ENCODE measurements at regions not wholly inside any gene's neighbourhood (a gene's known extent, or its start where the extent isn't known, plus 50 kb on each side); places are given as distances from the start of the nearest gene placed in this dataset.

GRCh38 chr11:119860561-119861094 is 131.6 kb upstream of the NECTIN1 start:
- no peak for DNase-seq (ENCODE audit: low read depth)

GRCh38 chr11:119859684-119860083 is 130.7 kb upstream of the NECTIN1 start:
- DNase-seq (ENCODE audit: low read depth): no peak

- no peak for DNase-seq (ENCODE audit: low read depth)
Measured at GRCh38 chr11:119858288-119858687, 129.3 kb upstream of the NECTIN1 start.

GRCh38 chr11:119856681-119857485 is 127.9 kb upstream of the NECTIN1 start:
- DNase-seq (ENCODE audit: low read depth): no peak

GRCh38 chr11:119855066-119855465 is 126.1 kb upstream of the NECTIN1 start:
- DNase-seq (ENCODE audit: low read depth): no peak

GRCh38 chr11:119854521-119854920 is 125.5 kb upstream of the NECTIN1 start:
- DNase-seq (ENCODE audit: low read depth): no peak

- DNase-seq (ENCODE audit: low read depth): no peak
Measured at GRCh38 chr11:119853581-119854360, 124.8 kb upstream of the NECTIN1 start.

- no peak for DNase-seq (ENCODE audit: low read depth)
Measured at GRCh38 chr11:119852741-119853140, 123.7 kb upstream of the NECTIN1 start.

- DNase-seq (ENCODE audit: low read depth): no peak
Measured at GRCh38 chr11:119850822-119851409, 121.9 kb upstream of the NECTIN1 start.

GRCh38 chr11:119849872-119850271 is 120.9 kb upstream of the NECTIN1 start:
- DNase-seq (ENCODE audit: low read depth): no peak

- no peak for DNase-seq (ENCODE audit: low read depth)
Measured at GRCh38 chr11:119847853-119848252, 118.9 kb upstream of the NECTIN1 start.

- peak; percentile 10 for DNase-seq (ENCODE audit: low read depth)
Measured at GRCh38 chr11:119846374-119846773, 117.4 kb upstream of the NECTIN1 start.

GRCh38 chr11:119845756-119846155 is 116.8 kb upstream of the NECTIN1 start:
- no peak for DNase-seq (ENCODE audit: low read depth)

GRCh38 chr11:119845305-119845704 is 116.3 kb upstream of the NECTIN1 start:
- DNase-seq (ENCODE audit: low read depth): no peak

- DNase-seq (ENCODE audit: low read depth): no peak
Measured at GRCh38 chr11:119844808-119845207, 115.8 kb upstream of the NECTIN1 start.

GRCh38 chr11:119843877-119844276 is 114.9 kb upstream of the NECTIN1 start:
- no peak for DNase-seq (ENCODE audit: low read depth)

GRCh38 chr11:119842731-119843130 is 113.7 kb upstream of the NECTIN1 start:
- DNase-seq (ENCODE audit: low read depth): no peak

- DNase-seq (ENCODE audit: low read depth): no peak
Measured at GRCh38 chr11:119839476-119840133, 110.6 kb upstream of the NECTIN1 start.

- DNase-seq (ENCODE audit: low read depth): no peak
Measured at GRCh38 chr11:119835753-119836152, 106.8 kb upstream of the NECTIN1 start.

GRCh38 chr11:119832202-119832935 is 103.4 kb upstream of the NECTIN1 start:
- no peak for DNase-seq (ENCODE audit: low read depth)

- DNase-seq (ENCODE audit: low read depth): no peak
Measured at GRCh38 chr11:119831011-119831410, 102.0 kb upstream of the NECTIN1 start.

All from HT1080 (cell line).